NCI-H345 treated with DMSO at 0.1 percent for 48 hours (cell line): ENCODE measurements at regions not wholly inside any gene's neighbourhood (a gene's known extent, or its start where the extent isn't known, plus 50 kb on each side); places are given as distances from the start of the nearest gene placed in this dataset.
"Not testable (repeated sequence)": the region's sequence is repeated elsewhere in the genome, so short reads cannot be mapped to it uniquely, and the experiment has no call there.

Source experiments
- DNase-seq: peaks from one replicate; lab custom pipeline; 2025; ENCODE audit not compliant: unreplicated experiment; lab: John Stamatoyannopoulos, UW

DNA sequence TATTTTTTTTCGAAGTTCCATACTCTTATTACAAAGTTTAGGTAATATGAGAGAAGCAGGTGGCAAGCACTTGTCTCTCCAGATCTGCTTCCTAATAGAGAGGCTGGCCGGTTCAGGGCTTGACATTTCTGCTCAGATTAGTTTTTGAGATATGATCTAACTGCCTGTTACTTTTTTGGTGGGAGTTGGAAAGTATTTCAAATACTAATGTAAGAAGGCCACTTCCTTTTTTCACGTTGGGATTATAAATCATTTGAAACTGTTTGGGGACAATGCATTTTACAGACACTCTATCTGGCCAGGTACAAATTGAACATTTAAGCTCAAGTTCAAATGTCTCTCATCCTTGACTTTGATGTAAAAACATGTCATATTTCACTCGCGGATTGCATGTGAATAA lies 222.1 kb upstream of the SULF2 start:
- DNase-seq, result no peak

DNA sequence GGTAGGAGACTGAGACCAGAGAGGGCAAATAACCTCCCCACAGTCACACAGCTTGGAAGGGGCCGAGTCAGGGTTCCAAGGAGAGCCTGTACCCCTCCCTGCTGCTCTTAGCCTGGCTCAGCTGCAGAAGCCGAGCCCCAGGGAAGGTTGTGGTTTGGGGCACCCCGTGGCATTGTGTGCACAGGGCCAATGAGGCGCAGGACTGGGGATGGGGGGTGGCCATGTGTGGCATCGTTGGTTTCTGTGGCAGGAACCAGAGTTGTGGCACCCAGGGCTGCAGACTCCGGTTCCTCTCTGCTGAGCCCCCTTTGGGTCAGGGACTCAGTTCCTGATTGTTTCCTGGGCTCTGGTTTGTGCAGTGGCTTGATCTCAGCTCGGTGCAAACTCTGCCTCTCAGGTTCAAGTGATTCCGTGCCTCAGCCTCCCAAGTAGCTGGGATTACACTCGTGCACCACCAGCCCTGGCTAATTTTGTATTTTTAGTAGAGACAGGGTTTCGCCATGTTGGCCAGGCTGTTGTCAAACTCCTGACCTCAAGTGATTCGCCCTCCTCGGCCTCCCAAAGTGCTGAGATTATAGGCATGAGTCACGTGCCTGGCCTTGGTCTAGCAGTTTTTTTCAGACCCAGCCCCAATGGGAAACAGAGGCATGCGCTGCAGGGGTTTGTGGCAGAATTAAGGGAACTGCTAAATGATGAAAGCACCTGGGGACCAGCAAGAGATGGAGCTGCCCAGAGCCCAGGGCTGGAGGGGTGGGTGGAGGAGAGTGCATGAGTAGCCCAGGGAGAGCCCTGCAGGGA lies 221.0 kb upstream of the SULF2 start:
- DNase-seq, result no peak

DNA sequence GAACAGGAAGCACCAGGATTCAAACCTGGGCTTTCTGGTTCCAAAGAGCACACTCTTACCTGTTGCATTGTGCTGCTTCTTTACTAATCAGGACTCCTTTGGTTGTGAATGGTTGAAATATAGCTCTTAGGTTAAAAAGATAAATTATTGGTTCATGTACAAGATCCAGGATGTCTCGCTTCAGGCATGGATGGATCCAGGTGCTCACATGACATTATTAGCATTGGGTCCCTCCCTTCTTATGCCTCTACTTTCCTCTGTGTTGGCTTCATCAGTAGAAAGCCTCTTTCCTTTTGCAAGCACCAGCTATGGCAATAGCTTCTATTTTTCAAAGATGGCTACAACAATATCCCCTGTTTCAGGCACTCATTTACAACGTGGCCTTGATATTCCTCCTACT lies 217.7 kb upstream of the SULF2 start:
- no peak for DNase-seq

DNA sequence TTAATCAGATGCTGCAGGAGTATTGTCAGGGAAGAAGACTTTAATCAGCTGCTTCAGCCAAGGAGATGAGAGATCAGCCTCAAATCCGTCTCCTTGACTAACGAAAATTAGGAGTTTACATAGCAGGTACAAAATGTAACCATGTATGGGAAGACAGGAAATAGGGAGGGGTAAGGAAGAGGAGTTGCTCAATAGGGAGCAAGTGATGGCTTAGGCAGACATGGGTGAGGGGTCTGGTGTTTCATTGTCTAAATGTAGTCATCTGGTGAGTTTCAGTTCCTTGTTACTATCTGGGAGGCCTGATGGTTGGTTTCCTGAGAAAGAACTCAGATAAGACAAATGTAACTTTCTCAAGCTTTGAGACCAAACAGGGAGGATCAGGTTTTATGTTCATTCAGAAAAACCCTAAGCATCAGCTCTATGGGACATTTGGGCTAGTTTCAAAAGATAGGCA lies 217.3 kb upstream of the SULF2 start:
- no peak for DNase-seq

DNA sequence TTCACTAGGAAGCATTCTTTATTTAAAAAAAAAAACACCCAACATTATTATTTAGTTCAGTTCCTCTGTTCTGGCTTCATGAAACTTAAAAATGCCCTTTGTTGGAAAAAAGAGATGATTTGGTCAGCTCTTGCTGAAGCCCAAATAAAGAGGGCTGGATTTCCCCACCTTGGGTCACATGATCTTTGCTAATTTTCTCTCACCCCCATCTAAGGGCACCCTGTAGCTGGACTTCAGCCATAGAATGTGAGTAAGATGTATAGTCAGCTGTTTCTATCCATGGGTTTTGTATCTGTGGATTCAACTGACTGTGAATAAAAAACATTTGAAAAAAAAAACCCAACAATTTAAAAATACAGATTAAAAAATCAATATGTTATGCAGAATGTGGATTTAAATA lies 213.9 kb upstream of the SULF2 start:
- no peak for DNase-seq

DNA sequence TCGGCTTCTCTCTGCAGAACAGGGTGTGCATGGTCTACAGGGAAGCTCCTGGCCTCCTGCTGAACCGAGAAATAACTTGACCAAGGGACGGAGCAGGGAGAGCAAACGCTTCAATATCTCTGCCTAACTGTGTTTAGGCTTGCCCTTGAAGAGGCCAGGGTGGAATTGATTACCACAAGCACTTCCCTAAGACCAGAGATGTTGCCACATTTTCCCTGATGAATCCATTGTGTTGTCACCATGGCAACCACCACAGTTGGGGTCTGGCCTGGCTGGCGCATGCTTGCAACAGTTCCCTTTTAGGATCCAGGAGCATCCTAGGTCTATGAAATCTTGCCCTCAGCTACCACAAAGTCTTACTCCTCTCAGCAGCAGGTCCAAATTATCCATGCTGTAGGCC lies 213.5 kb upstream of the SULF2 start:
- DNase-seq, result no peak

DNA sequence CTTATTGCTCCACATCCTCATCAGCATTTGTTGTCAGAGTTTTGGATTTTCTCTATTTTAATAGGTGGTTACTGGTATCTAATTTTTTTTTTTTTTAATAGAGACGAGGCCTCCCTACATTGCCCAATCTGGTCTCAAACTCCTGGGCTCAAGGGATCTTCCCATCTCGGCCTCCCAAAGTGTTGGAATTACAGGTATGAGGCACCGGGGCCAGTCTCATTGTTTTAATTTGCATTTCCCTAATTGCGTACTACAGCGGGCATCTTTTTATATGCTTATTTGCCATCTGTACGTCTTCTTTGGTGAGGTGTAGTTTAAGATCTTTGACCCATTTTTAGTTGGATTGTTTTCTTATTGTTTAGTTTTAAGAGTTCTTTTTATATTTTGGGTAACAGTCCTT lies 210.4 kb upstream of the SULF2 start:
- DNase-seq, result no peak

DNA sequence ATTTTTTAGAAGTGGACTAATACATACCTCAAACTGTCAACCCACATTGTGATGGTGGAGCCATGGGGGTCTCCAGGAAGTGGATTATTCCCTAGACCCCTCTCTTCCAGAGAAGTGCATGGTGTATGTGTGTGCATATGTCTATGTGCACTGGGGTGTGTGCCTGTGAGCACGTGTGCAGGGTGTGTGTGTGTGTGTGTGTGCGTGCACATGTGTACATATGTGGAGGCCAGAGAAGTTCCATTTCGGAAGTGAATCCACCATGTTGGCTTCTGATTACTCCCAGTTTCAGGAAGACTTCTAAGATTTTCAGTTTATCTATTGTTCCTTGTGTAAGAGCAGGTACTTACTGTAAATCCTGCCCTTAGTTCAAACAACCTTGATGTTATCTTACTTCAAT lies 208.5 kb upstream of the SULF2 start:
- no peak for DNase-seq

DNA sequence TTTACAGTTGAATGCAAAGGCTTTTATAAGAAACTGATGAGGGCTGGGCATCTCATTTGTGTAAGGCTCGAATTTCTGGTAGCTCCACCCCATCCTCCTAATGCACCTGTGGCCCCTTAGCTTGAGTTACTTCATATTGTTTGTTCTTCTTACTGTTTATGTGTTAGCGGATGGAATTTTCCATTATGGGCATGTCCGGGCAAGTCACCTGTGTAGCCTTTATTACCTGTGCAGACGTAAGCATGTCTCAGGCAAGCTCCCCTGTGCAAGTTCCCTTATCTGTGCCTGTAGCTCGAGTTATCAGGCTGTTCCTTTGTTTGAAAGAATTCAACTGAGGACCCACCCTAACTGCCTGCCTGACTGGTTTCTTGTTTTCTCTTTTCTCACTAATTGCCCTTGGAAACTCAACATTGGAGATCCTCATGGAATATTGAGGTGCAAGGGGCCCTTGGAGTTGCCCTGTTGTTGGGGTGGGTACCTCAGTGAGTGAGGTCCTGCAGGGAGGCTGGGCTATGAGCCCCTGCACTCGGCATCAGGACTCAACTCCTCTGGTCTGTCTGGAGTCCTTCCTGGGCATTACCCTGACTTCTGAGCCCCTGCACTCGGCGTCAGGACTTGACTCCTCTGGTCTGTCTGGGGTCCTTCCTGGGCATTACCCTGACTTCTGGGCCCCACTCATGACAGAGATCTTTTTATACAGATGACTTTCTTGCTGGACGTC lies 207.9 kb upstream of the SULF2 start:
- DNase-seq, result no peak

DNA sequence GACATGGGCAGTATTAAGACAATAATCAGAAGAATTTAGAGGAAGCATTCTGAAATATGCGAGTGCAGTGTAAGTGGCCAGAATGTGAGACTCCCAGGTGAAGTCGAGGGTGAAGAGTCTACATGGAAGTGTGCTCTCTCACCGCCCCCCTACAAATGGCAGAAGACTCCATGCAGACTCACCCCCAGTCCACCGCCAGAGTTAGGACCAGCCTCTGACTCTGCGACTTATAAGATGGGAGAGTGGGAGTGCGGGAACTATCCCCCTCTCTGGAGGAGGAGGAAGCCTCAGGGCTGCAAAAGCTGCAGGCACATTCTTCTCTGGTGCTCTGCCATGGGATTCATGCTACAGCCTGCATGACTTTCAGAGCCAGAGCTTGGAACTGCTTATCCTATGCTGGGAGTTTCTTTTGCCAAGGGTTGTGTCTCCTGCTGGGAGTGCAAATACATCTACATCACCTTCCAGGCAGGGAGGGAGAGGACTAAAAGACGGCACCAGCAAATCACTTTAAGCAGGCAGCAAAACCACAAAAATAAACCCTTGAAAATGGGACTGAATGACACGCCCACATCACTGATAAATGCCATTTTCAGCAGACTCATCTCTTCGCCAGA lies 206.7 kb upstream of the SULF2 start:
- DNase-seq, result peak; percentile 92

DNA sequence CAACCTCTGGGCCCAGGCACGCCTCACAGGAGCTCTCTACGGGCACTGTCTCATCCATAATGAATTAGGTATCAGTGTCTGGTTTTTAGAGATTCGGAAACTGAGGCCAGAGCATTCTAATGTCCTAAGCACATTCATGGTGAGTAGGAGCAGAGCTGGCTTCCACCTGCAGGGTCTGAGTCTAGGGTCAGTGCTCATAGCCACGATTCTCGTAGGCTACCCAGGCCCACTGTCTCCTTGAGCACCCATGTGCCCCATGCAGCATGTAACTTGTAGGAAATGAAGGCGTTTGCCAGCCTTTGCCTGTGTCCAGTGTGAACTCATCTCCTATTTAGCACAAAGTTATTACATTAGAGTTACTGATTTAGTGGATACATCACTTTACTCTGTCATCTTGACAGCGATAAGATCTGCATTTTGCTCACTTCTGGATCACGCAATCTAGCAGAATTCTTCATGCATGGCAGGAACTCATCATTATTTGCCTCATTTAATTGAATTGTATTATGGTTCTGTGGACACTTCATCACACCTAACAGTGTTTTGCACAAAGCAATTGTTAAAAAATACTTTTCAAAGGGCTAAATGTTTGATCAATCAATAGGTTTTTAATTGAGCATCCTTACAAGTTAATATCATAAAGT lies 205.3 kb upstream of the SULF2 start:
- no peak for DNase-seq

DNA sequence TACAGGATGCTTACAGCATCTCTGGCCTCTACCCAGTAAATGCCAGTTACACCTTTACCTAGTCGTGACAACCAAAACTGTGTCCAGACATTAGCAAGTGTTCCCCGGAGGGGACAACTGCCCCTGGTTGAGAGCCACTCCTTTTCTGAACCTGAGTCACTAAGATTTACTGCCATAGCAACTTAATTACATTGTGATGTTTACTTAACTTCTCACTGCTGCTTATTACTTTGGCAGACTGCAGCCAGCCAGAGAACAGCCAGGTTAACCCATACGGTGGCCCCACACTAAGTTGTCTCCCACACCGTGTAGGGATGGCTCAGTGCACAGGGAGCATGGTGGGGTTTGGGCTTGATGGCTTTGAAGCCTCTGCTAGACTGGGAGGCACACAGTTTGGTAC lies 204.7 kb upstream of the SULF2 start:
- peak; percentile 77 for DNase-seq

DNA sequence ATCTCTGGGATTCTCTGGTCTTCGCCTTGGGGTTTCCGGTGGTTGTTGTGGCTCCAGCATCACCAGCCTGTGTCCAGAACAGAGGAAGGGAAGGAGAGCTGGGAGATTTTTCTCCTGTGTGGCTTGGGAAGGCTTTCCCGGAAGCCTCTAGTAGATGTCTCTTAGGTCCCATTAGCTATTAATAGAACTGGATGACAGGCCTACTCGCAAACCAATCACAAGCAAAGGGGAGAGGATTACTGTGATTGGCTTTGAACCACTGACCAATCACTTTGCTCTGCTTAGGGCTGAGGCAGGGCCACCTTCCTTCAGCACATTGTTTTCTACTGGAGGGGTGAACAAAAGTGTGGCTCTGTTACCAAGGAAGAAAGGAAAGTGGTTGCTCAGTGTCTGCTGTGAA lies 203.4 kb upstream of the SULF2 start:
- no peak for DNase-seq

DNA sequence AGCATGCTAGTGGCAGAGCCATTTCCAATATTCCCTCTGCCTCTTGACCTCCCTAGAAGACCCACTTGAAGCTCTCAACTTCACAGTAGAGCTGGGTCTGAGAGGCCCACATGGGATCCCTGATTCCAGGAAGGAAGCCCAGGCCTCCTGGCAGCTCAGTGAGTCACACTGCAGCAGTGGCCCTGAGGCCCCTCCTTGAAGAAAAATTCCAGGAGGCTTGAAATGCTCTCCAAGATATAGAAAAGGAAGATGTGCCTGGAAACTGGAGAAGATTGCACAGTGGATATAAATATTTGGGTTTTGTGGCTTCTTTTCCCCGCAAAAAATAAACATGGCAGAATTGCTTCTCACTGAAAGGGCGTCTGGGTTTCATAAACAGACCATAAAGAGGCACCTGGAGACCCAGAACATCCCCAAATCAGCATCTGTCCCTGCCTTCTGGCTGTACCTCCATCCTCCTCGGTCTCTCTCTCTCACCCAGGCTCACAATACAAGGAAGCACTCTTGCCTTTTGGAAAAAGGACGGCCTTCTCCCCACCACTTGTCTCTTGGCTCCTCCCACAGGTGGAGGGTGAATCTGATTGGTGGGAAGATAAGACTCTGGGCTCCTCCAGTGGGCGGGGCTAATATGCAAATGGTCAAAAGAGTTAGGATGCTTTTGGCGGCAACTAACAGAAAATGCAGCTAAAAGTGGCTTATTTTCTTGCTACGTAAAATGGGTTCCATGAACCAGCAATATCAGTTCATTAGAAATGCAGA lies 200.0 kb upstream of the SULF2 start:
- no peak for DNase-seq

DNA sequence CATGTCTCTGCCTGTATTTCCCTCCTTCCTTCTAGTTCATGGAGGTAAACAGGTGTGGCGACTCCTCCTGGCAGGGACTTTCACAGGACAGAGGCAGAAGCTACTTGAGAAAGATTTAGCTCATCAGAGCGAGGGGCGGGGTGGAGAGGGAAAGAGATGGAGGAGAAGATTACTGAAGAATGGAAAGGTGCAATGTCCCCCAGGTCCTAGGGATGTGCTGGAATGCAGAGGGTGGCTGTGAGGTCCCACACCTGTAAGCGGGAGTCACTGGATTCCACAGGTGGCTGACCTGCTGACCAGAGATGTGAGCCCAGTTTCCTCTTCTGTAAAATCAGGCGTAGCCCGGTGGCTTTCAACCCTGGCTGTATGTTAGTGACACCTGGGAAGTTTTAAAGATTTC lies 199.2 kb upstream of the SULF2 start:
- DNase-seq, result no peak

DNA sequence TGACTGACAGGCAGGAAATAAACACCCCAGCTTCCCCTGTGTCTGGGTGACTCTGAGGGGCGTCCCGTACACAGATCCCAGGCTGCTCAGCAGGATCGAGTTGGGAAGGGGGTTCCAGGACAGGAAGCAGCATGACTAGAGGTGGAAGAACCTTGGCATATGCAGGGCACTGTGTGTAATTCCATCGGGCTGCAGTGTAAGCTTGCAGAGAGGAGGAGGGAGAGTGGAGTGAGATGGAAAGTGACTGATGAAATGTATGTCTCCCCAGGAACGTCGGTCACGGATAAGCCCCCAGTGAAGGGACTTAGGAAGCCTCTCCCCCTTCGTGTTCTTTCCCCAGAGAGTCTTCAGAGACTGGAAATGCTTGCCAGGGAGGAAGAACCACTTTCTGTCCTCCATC lies 198.4 kb upstream of the SULF2 start:
- not testable (repeated sequence) for DNase-seq

DNA sequence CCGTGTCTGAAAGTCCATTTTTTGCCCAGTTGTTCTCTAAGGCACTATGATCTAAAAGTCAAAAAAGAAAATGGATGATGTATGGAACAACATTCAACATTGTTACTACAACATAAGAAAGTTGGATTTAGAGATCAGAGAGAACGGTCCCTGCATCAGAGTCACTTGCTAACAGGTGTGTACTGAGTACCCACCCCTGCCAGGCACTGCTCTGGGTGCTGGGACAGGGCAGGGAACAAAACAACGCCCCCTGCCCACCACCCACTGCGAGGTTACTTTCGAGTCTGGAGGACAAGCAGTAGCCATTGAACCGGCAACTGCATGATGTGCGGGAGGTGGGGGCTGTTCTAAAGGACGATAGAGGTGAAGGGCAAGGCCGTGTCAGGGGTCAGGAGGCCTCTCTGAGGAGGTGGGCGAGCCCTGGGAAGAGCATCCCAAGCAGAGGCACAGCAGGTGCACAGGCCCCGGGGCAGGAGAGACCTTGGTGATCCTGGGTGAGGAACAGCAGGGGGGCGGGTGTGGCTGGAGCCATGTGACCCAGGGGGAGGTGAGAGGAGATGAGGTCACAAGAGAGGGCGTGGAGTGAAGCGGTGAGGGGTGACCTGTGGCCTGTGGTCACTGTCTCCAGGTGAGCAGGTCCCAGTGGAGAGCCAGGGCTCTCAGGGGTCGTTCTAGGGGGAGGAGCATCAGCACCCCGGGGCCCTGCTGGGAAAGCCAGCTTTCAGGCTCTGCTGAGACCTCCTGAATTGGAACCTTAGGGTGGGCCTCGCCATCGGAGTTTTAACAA lies 197.5 kb upstream of the SULF2 start:
- DNase-seq, result no peak

DNA sequence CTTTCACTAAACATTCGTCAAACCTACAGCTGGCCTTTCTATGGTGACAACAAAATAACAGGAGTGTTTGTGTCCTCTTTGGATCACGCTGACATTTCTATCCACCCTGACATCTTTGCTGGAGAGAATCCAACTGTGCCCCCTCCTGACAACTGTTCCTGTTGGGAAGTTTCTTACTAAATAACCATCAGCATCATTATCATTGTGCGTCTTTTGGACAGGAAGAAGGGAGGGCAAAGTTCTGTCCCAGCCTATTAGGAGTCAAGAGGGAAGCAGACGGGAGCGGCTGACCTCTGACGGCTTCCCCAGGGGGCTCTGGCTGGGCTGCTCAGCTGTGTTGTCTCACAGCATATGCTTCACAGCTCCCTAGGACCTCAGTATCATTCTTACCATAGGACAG lies 195.9 kb upstream of the SULF2 start:
- DNase-seq, result peak; percentile 72

DNA sequence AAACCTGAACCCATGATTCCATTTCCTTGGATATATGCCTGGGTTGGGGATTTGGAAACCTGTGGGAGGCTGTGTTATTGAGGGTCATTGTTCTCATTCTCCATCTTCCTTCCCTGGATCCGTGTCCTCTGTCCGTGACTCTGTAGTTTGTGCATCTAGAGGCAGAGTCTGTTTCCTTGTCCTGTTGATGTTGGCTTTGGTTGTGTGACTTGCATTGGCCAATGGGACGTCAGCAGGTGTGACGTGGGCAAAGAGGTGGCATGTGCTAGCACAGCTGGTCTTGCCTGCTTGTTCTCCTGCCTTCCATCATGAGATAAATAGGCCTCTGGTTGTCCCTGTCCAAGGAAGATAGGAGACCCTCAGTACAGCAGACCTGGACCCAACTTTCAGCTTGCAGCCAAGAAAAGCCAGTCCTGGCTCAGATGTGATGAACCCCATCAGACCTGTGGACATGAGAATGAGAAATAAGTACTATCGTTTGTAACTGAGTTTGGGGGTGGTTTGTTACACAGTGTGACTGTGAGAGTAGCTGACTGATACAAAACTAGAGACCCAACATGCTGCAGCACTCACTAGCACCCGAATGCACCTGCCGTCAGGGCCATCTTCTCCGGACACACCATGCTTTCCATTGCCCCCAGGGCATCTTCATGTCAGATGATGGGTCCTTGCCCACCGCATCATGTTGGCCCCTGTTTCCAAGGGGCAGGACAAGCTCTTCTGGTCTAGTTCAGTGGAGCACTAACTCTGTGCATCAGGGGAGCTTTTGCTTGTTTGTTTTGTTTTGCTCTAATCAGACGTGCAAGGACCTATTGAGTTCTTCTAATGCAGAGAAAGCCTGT lies 195.3 kb upstream of the SULF2 start:
- DNase-seq, result peak; percentile 72
